ENCODE measurements at regions not wholly inside any gene's neighbourhood (a gene's known extent, or its start where the extent isn't known, plus 50 kb on each side); places are given as distances from the start of the nearest gene placed in this dataset.

GRCh38 chr6:17001188-17001587 lies 100.7 kb upstream of the STMND1 start:
- WGBS, result 83% methylated on average over 1 of the region's 1 CpG
- TF ChIP-seq, protein P1, sequence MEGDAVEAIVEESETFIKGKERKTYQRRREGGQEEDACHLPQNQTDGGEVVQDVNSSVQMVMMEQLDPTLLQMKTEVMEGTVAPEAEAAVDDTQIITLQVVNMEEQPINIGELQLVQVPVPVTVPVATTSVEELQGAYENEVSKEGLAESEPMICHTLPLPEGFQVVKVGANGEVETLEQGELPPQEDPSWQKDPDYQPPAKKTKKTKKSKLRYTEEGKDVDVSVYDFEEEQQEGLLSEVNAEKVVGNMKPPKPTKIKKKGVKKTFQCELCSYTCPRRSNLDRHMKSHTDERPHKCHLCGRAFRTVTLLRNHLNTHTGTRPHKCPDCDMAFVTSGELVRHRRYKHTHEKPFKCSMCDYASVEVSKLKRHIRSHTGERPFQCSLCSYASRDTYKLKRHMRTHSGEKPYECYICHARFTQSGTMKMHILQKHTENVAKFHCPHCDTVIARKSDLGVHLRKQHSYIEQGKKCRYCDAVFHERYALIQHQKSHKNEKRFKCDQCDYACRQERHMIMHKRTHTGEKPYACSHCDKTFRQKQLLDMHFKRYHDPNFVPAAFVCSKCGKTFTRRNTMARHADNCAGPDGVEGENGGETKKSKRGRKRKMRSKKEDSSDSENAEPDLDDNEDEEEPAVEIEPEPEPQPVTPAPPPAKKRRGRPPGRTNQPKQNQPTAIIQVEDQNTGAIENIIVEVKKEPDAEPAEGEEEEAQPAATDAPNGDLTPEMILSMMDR (IDR thresholded peaks at IDR 0.05), result no peak
- TF ChIP-seq POLR2AphosphoS5 (IDR thresholded peaks at IDR 0.05) (no peak), EP300 (IDR thresholded peaks at IDR 0.05) (no peak), POLR2A (IDR thresholded peaks at IDR 0.05; ENCODE audit: low read depth) (no peak)
- H3K27me3 ChIP-seq, result no peaks in the 10 kb centered on the region
- peaks cover 0 to 12% (median 7%) of the 10 kb centered on the region in 4 donors for H3K4me1 ChIP-seq
- DNase-seq (ENCODE audit: extremely low spot score), result peak; percentile 17
- no peaks in the 10 kb centered on the region for H3K36me3 ChIP-seq
- H3K4me3 ChIP-seq, result no peak overlapping the region
- intact Hi-C loops (cut with DNase I), result no loop called here
- no peak overlapping the region for H3K27ac ChIP-seq (replicated peaks in 1 of 4)
- no peaks in the 10 kb centered on the region for H3K9me3 ChIP-seq

- intact Hi-C loops (cut with DNase I), result no loop called here
- Histone ChIP-seq H3K4me1 (peaks cover 0 to 12% (median 7%) of the 10 kb centered on the region in 4 donors), H3K36me3 (no peaks in the 10 kb centered on the region), H3K4me3 (no peak overlapping the region), H3K27ac (replicated peaks in 1 of 4) (no peak overlapping the region), H3K27me3 (no peaks in the 10 kb centered on the region), H3K9me3 (no peaks in the 10 kb centered on the region)
- WGBS, result 34% methylated on average over 2 of the region's 2 CpGs
- DNase-seq (ENCODE audit: extremely low spot score), result no peak
- TF ChIP-seq EP300 (IDR thresholded peaks at IDR 0.05), result no peak
- TF ChIP-seq, protein P1 (IDR thresholded peaks at IDR 0.05), result no peak
- no peak for TF ChIP-seq POLR2AphosphoS5 (IDR thresholded peaks at IDR 0.05)
- TF ChIP-seq POLR2A (IDR thresholded peaks at IDR 0.05; ENCODE audit: low read depth), result no peak
These were observed 102.1 kb upstream of the STMND1 start for GRCh38 chr6:16999491-17000436.

GRCh38 chr6:16998461-16998860 lies 103.4 kb upstream of the STMND1 start:
- no peaks in the 10 kb centered on the region for H3K27me3 ChIP-seq
- H3K4me3 ChIP-seq, result no peak overlapping the region
- no peaks in the 10 kb centered on the region for H3K36me3 ChIP-seq
- H3K4me1 ChIP-seq, result peaks cover 0 to 12% (median 7%) of the 10 kb centered on the region in 4 donors
- 54% methylated on average over 5 of the region's 5 CpGs for WGBS
- H3K9me3 ChIP-seq, result no peaks in the 10 kb centered on the region
- no peak for DNase-seq (ENCODE audit: extremely low spot score)
- no peak overlapping the region for H3K27ac ChIP-seq (replicated peaks in 1 of 4)
- TF ChIP-seq EP300 (IDR thresholded peaks at IDR 0.05), result no peak
- TF ChIP-seq POLR2A (IDR thresholded peaks at IDR 0.05; ENCODE audit: low read depth), result no peak
- TF ChIP-seq POLR2AphosphoS5 (IDR thresholded peaks at IDR 0.05), result no peak
- TF ChIP-seq, protein P1 (IDR thresholded peaks at IDR 0.05), result no peak
- intact Hi-C loops (cut with DNase I), result no loop called here

- no peak for TF ChIP-seq POLR2A (IDR thresholded peaks at IDR 0.05; ENCODE audit: low read depth)
- TF ChIP-seq POLR2AphosphoS5 (IDR thresholded peaks at IDR 0.05), result no peak
- TF ChIP-seq, protein P1 (IDR thresholded peaks at IDR 0.05), result no peak
- TF ChIP-seq EP300 (IDR thresholded peaks at IDR 0.05), result no peak
- Histone ChIP-seq H3K27me3 (no peaks in the 10 kb centered on the region), H3K27ac (replicated peaks in 1 of 4) (no peak overlapping the region), H3K4me1 (peaks cover 0 to 12% (median 7%) of the 10 kb centered on the region in 4 donors), H3K9me3 (no peaks in the 10 kb centered on the region), H3K4me3 (no peak overlapping the region), H3K36me3 (no peaks in the 10 kb centered on the region)
- DNase-seq (ENCODE audit: extremely low spot score), result no peak
- 85% methylated on average over 6 of the region's 6 CpGs for WGBS
- intact Hi-C loops (cut with DNase I), result no loop called here
These were observed 106.2 kb upstream of the STMND1 start for GRCh38 chr6:16995511-16996250.

Data from esophagus muscularis mucosa (tissue), 4 donors.